Neural crest cell (in vitro differentiated cells): ENCODE measurements at regions not wholly inside any gene's neighbourhood (a gene's known extent, or its start where the extent isn't known, plus 50 kb on each side); places are given as distances from the start of the nearest gene placed in this dataset.
"Not testable (repeated sequence)": the region's sequence is repeated elsewhere in the genome, so short reads cannot be mapped to it uniquely, and the experiment has no call there.

Source experiments
- DNase-seq: peaks from one replicate; pipeline ENCODE4 v3.0.0; 2021; ENCODE audit warnings: low read depth, mixed read lengths, low spot score
- H3K27ac Mint-ChIP-seq: one replicate; pipeline ENCODE4 v1.8.0; 2021; ENCODE audit warnings: mild to moderate bottlenecking, mixed read lengths; ENCODE audit not compliant: unreplicated experiment
- H3K27me3 Mint-ChIP-seq: 2 replicates; pipeline ENCODE4 v1.8.0; 2021; ENCODE audit warnings: low read depth, mild to moderate bottlenecking, mixed read lengths
- H3K36me3 Mint-ChIP-seq: 2 replicates; pipeline ENCODE4 v1.8.0; 2021; ENCODE audit warnings: low read depth, mild to moderate bottlenecking, mixed read lengths
- H3K4me1 Mint-ChIP-seq: 2 replicates; pipeline ENCODE4 v1.8.0; 2021; ENCODE audit warnings: mixed read lengths
- H3K4me3 Mint-ChIP-seq: one replicate; pipeline ENCODE4 v1.8.0; 2021; ENCODE audit warnings: mild to moderate bottlenecking, mixed read lengths
- H3K9me3 Mint-ChIP-seq: 2 replicates; pipeline ENCODE4 v1.8.0; 2021; ENCODE audit warnings: mixed read lengths
- CTCF ChIP-seq: fragments of 200-600 bp; sonication (generic); conservative IDR thresholded peaks from 2 replicates; pipeline ENCODE4 v1.5.0; 2021; ENCODE audit warnings: antibody characterized with exemption, mild to moderate bottlenecking

- no peak for DNase-seq
- peaks cover 9% of the 10 kb centered on the region for H3K9me3 Mint-ChIP-seq
- no peaks in the 10 kb centered on the region for H3K27me3 Mint-ChIP-seq
- no peaks in the 10 kb centered on the region for H3K36me3 Mint-ChIP-seq
- no peak overlapping the region for H3K4me3 Mint-ChIP-seq
- no peak overlapping the region for H3K27ac Mint-ChIP-seq
- peaks cover 2% of the 10 kb centered on the region for H3K4me1 Mint-ChIP-seq
- TF ChIP-seq CTCF: no peak
Observed at GRCh38 chr6:10177704-10178103, 237.2 kb downstream of the TFAP2A start.

GRCh38 chr6:10175362-10175761 lies 239.5 kb downstream of the TFAP2A start:
- Mint-ChIP-seq H3K27ac (no peak overlapping the region), H3K4me1 (peaks cover 5% of the 10 kb centered on the region), H3K4me3 (no peak overlapping the region), H3K9me3 (peaks cover 15% of the 10 kb centered on the region), H3K36me3 (peaks cover 3% of the 10 kb centered on the region), H3K27me3 (no peaks in the 10 kb centered on the region)
- no peak for TF ChIP-seq CTCF
- DNase-seq: no peak

- Mint-ChIP-seq H3K4me3 (no peak overlapping the region), H3K4me1 (peaks cover 5% of the 10 kb centered on the region), H3K27ac (no peak overlapping the region), H3K27me3 (no peaks in the 10 kb centered on the region), H3K36me3 (peaks cover 5% of the 10 kb centered on the region), H3K9me3 (peaks cover 15% of the 10 kb centered on the region)
- TF ChIP-seq CTCF: no peak
- no peak for DNase-seq
Observed at GRCh38 chr6:10174761-10175160, 240.1 kb downstream of the TFAP2A start.

- H3K4me1 Mint-ChIP-seq: peaks cover 5% of the 10 kb centered on the region
- H3K9me3 Mint-ChIP-seq: peaks cover 15% of the 10 kb centered on the region
- DNase-seq: no peak
- no peak overlapping the region for H3K27ac Mint-ChIP-seq
- TF ChIP-seq CTCF: no peak
- peaks cover 5% of the 10 kb centered on the region for H3K36me3 Mint-ChIP-seq
- H3K27me3 Mint-ChIP-seq: no peaks in the 10 kb centered on the region
- no peak overlapping the region for H3K4me3 Mint-ChIP-seq
Observed at GRCh38 chr6:10174056-10174455, 240.8 kb downstream of the TFAP2A start.

- H3K36me3 Mint-ChIP-seq, H3K4me3 Mint-ChIP-seq, DNase-seq, H3K27ac Mint-ChIP-seq, H3K4me1 Mint-ChIP-seq, H3K27me3 Mint-ChIP-seq: not testable (repeated sequence)
- H3K9me3 Mint-ChIP-seq: peaks cover 17% of the 10 kb centered on the region
Observed at GRCh38 chr6:10171706-10172105, 243.2 kb downstream of the TFAP2A start.

- TF ChIP-seq CTCF: no peak
- Mint-ChIP-seq H3K27me3 (no peaks in the 10 kb centered on the region), H3K4me3 (no peak overlapping the region), H3K4me1 (peaks cover 5% of the 10 kb centered on the region), H3K27ac (peak overlapping the region; percentile 28), H3K36me3 (peaks cover 5% of the 10 kb centered on the region), H3K9me3 (peaks cover 17% of the 10 kb centered on the region)
- DNase-seq: no peak
Observed at GRCh38 chr6:10170816-10171215, 244.1 kb downstream of the TFAP2A start.
